ENCODE measurements at regions not wholly inside any gene's neighbourhood (a gene's known extent, or its start where the extent isn't known, plus 50 kb on each side); places are given as distances from the start of the nearest gene placed in this dataset.

DNA sequence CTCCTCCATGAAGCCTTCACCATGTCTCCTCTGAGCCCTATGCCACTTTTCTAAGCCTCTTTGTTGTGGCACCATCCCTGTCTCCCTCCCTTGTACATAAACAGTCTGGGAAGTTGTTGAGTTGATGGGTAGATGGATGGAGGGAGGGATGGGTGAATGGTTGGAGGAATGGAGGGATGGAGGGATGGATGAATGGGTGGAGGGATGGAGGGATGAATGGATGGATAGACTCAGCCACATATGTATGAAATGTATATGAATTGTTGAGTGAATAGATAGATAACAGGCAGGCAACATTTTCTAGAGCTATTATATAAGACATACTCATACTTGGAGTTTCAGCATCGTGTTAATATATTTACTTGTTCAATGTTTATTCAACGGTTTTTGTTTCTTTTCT is 58.3 kb upstream of the HES1 start:
- intact Hi-C loops (cut with DNase I) = no loop called here
- no peak overlapping the region for H3K4me3 ChIP-seq
- DNase-seq = no peak
- no peak for TF ChIP-seq POLR2A (IDR thresholded peaks at IDR 0.05)
- TF ChIP-seq, protein P1, sequence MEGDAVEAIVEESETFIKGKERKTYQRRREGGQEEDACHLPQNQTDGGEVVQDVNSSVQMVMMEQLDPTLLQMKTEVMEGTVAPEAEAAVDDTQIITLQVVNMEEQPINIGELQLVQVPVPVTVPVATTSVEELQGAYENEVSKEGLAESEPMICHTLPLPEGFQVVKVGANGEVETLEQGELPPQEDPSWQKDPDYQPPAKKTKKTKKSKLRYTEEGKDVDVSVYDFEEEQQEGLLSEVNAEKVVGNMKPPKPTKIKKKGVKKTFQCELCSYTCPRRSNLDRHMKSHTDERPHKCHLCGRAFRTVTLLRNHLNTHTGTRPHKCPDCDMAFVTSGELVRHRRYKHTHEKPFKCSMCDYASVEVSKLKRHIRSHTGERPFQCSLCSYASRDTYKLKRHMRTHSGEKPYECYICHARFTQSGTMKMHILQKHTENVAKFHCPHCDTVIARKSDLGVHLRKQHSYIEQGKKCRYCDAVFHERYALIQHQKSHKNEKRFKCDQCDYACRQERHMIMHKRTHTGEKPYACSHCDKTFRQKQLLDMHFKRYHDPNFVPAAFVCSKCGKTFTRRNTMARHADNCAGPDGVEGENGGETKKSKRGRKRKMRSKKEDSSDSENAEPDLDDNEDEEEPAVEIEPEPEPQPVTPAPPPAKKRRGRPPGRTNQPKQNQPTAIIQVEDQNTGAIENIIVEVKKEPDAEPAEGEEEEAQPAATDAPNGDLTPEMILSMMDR (IDR thresholded peaks at IDR 0.05) = no peak
- peaks cover 0 to 11% of the 10 kb centered on the region in 2 donors for H3K4me1 ChIP-seq (replicated peaks in 1 of 2)
- no peaks in the 10 kb centered on the region for H3K9me3 ChIP-seq (replicated peaks in 1 of 3)
- WGBS, 4 donors = 62 to 76% (median 69%) methylated on average over 2 of the region's 2 CpGs
- no peaks in the 10 kb centered on the region for H3K27me3 ChIP-seq
- no peaks in the 10 kb centered on the region for H3K36me3 ChIP-seq (replicated peaks in 1 of 2)
- H3K27ac ChIP-seq = no peak overlapping the region

DNA sequence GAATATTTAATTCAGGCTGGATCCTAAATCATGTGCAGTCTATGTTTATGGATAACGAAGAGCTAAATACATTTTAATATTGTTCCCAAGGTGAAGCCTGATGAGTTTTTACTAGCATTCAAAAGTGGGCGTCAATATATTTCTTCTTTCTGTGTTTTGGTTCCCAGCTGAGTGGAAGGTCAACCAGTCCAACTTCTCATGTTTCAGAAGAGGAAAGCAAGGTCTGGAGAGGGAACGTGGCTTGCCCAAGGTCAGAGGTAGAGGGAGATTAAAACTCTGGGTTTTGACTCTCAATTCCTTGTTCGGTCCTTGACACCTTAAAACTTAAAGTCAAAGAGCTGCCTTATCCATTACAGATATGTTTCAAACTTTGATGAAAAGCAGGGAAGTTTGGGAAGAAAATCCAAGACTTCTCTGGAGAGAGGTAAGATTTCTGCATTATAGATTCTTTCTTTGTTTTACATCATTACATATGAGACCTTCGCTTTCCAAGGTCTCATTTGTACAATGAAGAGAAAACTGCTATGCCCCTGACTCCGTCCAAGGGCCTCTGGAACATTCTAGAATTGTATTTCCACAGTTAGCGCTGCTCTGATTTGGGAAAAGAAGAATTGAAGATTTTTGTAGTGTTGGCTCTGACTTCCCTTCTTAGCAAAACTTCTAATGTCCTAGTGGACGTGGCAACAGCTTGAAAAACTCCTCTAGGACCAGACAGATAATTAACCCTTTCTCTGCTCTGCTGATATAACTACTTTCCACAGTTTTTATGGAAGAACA is 57.7 kb upstream of the HES1 start:
- TF ChIP-seq POLR2A (IDR thresholded peaks at IDR 0.05) = no peak
- TF ChIP-seq, protein P1 (IDR thresholded peaks at IDR 0.05) = no peak
- no peak for DNase-seq
- Histone ChIP-seq H3K27me3 (no peaks in the 10 kb centered on the region), H3K4me1 (replicated peaks in 1 of 2) (peaks cover 0 to 12% of the 10 kb centered on the region in 2 donors), H3K36me3 (replicated peaks in 1 of 2) (no peaks in the 10 kb centered on the region), H3K9me3 (replicated peaks in 1 of 3) (no peaks in the 10 kb centered on the region), H3K27ac (no peak overlapping the region), H3K4me3 (no peak overlapping the region)
- WGBS, 4 donors = 31 to 55% (median 45%) methylated on average over 8 of the region's 8 CpGs
- intact Hi-C loops (cut with DNase I) = no loop called here

DNA sequence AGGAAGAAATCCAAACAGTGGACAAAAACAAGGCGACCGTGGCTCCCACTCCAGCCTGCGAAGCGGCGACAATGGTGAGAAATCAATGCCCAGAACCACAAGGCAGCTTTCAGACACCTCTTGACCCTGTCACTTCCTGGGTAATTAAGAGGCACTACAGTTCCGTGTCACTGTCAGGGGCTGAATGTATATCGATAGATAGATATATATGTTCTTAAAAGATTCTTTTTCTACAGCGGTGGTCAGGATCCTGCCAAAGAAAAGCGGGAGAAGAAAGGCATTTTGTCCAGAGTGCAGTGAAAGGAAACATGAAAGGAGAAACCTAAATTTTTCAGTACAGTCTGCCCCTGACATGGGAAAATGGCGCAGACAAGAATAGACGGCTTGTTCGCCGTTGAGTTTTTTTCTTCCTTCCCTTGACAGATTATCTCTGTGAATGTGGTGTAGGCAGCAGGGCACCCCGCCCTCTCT is 56.2 kb upstream of the HES1 start:
- DNase-seq = no peak
- H3K36me3 ChIP-seq (replicated peaks in 1 of 2) = no peaks in the 10 kb centered on the region
- no peaks in the 10 kb centered on the region for H3K27me3 ChIP-seq
- TF ChIP-seq POLR2A (IDR thresholded peaks at IDR 0.05) = no peak
- TF ChIP-seq, protein P1 (IDR thresholded peaks at IDR 0.05) = no peak
- WGBS, 4 donors = 81 to 89% (median 82%) methylated on average over 14 of the region's 14 CpGs
- no peak overlapping the region for H3K4me3 ChIP-seq
- intact Hi-C loops (cut with DNase I) = no loop called here
- peaks cover 0 to 12% of the 10 kb centered on the region in 2 donors for H3K4me1 ChIP-seq (replicated peaks in 1 of 2)
- H3K9me3 ChIP-seq (replicated peaks in 1 of 3) = no peaks in the 10 kb centered on the region
- no peak overlapping the region for H3K27ac ChIP-seq

DNA sequence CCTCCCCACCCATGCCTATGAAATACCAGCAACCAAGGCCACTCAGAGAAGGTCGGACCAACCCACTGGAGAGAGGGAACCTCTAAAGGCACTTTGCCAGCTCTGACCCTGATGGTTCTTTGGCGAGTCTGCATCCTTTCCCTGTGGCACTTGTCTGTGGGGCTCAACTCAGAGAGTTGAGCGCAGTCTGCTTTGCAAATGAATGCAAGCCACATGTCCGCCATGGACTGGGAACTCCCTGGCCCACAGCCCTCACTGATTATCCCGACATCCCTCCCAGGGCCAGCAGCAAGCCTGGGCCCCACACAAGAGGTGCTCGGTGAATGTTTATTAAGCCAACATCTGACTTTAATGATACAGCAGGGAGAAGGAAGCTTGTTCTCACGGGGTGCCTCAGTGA is 55.5 kb upstream of the HES1 start:
- intact Hi-C loops (cut with DNase I) = no loop called here
- TF ChIP-seq POLR2A (IDR thresholded peaks at IDR 0.05) = no peak
- TF ChIP-seq, protein P1 (IDR thresholded peaks at IDR 0.05) = no peak
- Histone ChIP-seq H3K4me1 (replicated peaks in 1 of 2) (peaks cover 0 to 12% of the 10 kb centered on the region in 2 donors), H3K9me3 (replicated peaks in 1 of 3) (no peaks in the 10 kb centered on the region), H3K27me3 (no peaks in the 10 kb centered on the region), H3K4me3 (no peak overlapping the region), H3K36me3 (replicated peaks in 1 of 2) (no peaks in the 10 kb centered on the region), H3K27ac (no peak overlapping the region)
- WGBS, 4 donors = 58 to 75% (median 68%) methylated on average over 4 to 7 of the region's 7 CpGs
- DNase-seq = no peak

All from adrenal gland (tissue), 9 donors.